ENCODE measurements at regions not wholly inside any gene's neighbourhood (a gene's known extent, or its start where the extent isn't known, plus 50 kb on each side); places are given as distances from the start of the nearest gene placed in this dataset.

DNA sequence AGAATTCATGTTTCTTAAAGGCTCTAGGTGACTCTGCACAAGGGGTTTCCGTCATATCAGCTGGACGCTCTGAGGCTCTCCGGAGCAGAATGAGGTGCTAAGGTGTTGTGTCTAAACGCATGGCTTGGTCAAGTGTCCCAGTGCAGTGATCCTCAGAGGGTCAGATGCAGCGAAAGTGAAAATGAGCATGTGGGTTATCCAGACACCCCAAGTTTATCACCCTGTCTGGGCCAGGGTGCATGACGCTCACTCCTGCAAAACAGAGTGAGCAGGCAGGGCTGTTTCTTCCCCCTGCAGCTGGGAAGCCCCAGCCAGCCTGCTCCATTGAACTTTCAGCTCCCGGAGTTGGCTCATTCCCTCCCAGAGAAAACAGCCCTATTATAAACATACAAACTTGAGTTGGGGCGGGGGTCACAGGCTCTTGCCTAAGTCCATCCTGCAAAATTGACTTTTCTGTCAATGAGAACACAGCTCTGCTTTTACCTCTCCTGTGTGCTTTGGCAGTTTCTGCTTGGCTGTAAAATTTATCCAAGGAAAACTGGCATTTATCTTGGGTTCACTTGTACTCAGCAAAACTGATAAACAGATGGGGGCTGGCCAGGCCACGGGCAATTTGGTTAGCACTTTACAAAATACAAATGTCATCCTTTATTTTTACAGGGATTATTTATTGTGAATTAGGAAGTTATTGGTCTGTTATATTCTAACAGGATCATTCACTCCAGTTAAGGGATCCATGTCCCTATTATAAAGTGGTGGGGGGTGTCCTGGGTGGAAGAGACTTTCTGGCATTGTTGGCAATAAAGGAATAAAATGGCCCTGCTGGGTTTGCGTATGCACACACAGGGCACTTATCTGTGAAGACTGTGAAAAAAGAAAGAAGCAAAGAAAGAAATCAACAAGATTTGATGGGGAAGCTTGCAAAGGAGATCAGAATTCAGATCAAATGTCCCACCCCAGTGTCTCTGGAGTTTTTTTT lies 154.9 kb downstream of the FOXA2 start (continued):
- TF ChIP-seq, protein P1, sequence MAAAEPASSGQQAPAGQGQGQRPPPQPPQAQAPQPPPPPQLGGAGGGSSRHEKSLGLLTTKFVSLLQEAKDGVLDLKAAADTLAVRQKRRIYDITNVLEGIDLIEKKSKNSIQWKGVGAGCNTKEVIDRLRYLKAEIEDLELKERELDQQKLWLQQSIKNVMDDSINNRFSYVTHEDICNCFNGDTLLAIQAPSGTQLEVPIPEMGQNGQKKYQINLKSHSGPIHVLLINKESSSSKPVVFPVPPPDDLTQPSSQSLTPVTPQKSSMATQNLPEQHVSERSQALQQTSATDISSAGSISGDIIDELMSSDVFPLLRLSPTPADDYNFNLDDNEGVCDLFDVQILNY (CRISPR knock-in tag; conservative IDR thresholded peaks at IDR 0.05): no peak
- TF ChIP-seq KLF16 (CRISPR knock-in tag; IDR thresholded peaks at IDR 0.05): no peak
- TF ChIP-seq ZBTB37 (CRISPR knock-in tag; IDR thresholded peaks at IDR 0.05): peak; percentile 47; the same call in 1 of the 2 replicates

- H4K20me1 ChIP-seq (ENCODE audit: insufficient read depth, low read length): no peaks in the 10 kb centered on the region
- no peak for TF ChIP-seq MED13 (CRISPR knock-in tag; IDR thresholded peaks at IDR 0.05)
- 0 out of 2 replicates have a peak, but pooled peaks have one; percentile 20 for TF ChIP-seq FOSL2 (CRISPR knock-in tag; IDR thresholded peaks at IDR 0.05)
- no peak for TF ChIP-seq ZNF18 (CRISPR knock-in tag; IDR thresholded peaks at IDR 0.05; ENCODE audit: insufficient replicate concordance)
- no peak for TF ChIP-seq KLF16 (CRISPR knock-in tag; IDR thresholded peaks at IDR 0.05)
- no peak for TF ChIP-seq ZKSCAN1 (IDR thresholded peaks at IDR 0.05; ENCODE audit: low read length)
- no peak for TF ChIP-seq ZNF251 (CRISPR knock-in tag; IDR thresholded peaks at IDR 0.05)
- 0 out of 2 replicates have a peak, but pooled peaks have one; percentile 15 for TF ChIP-seq MEF2D (CRISPR knock-in tag; IDR thresholded peaks at IDR 0.05)
- FAIRE-seq (no peak), ATAC-seq (no peak), DNase-seq (ENCODE audit: low spot score) (no peak)
- WGBS (ENCODE audit: low lambda C conversion rate): 95% methylated on average over 3 of the region's 3 CpGs
- H3K79me2 ChIP-seq (ENCODE audit: insufficient read depth, low read length): no peaks in the 10 kb centered on the region
- H3K9me3 ChIP-seq (ENCODE audit: low read length): peaks cover 8% of the 10 kb centered on the region
- H2AFZ ChIP-seq (ENCODE audit: low read length): no peak overlapping the region
- no TSS peak for BruUV-seq (replicated peaks)
- ChIA-PET POLR2A (interaction anchor here (1.8 to 2.5 kb wide), 3 partner anchors 96 to 1222 kb away, joined by 4 to 22 read pairs (median 19); no protein-coding TSS in a partner anchor), CTCF (ENCODE audit: low intra/inter-chr PET ratio, low total read pairs) (no interaction called here)
- H3K27me3 ChIP-seq (ENCODE audit: control insufficient read depth in 1 of 2, insufficient read depth in 2 of 2, low read length in 2 of 2): no peaks in the 10 kb centered on the region; a peak in 1 of 5 replicates
- no peaks in the 10 kb centered on the region for H3K36me3 ChIP-seq (replicated peaks in 1 of 2; ENCODE audit: control insufficient read depth in 1 of 2, insufficient read depth in 2 of 2, low read length in 2 of 2)
- H3K27ac ChIP-seq (ENCODE audit: extremely low read length, insufficient read depth, low read length): peak overlapping the region; percentile 96
- H3K9ac ChIP-seq (ENCODE audit: insufficient read depth, low read depth, low read length): no peak overlapping the region
- peaks cover 97% of the 10 kb centered on the region for H3K4me1 ChIP-seq (ENCODE audit: insufficient read depth, low read length)
- intact Hi-C loops (cut with micrococcal nuclease; ENCODE audit: unreplicated experiment): no loop called here
- in situ Hi-C loops (cut with HindIII; ENCODE audit: extremely low pct_ligation_motif_present, low pct_unique_long_range_greater_than_20kb): no loop called here
- no peak overlapping the region for H3K4me2 ChIP-seq (ENCODE audit: low read depth, low read length)
- H3K4me3 ChIP-seq (replicated peaks in 1 of 3; ENCODE audit: insufficient read depth in 1 of 3, low read depth in 2 of 3, low read length in 3 of 3): no peak overlapping the region
These were observed 156.3 kb downstream of the FOXA2 start for GRCh38 chr20:22428051-22428450.

All from HepG2 (cell line).